ENCODE measurements at regions not wholly inside any gene's neighbourhood (a gene's known extent, or its start where the extent isn't known, plus 50 kb on each side); places are given as distances from the start of the nearest gene placed in this dataset.

- no peaks in the 10 kb centered on the region for H3K79me2 ChIP-seq (ENCODE audit: control insufficient read depth, insufficient read depth, low read length)
- H4K20me1 ChIP-seq (ENCODE audit: control insufficient read depth, extremely low read depth, insufficient read depth, low read length) = no peaks in the 10 kb centered on the region
- DNase-seq (ENCODE audit: low read depth in 2 of 2) = no peak
- no peak overlapping the region for H3K27ac ChIP-seq (ENCODE audit: insufficient read depth, low read length)
- H3K4me1 ChIP-seq (ENCODE audit: control insufficient read depth, extremely low read depth, insufficient read depth, low read length) = no peaks in the 10 kb centered on the region
- H3K9ac ChIP-seq (ENCODE audit: insufficient read depth, low read length) = no peak overlapping the region
- TF ChIP-seq EZH2 (IDR thresholded peaks at IDR 0.05; ENCODE audit: low read length, missing control alignments) = no peak
- TF ChIP-seq CTCF (conservative IDR thresholded peaks at IDR 0.05 in 1 of 2, IDR thresholded peaks at IDR 0.05 in 1 of 2; ENCODE audit: low read depth in 1 of 2, low read length in 2 of 2) = no peak
- no peaks in the 10 kb centered on the region for H3K27me3 ChIP-seq (ENCODE audit: control insufficient read depth, insufficient read depth, low read length)
- H3K4me2 ChIP-seq (ENCODE audit: extremely low read depth, insufficient read depth, low read length) = no peak overlapping the region
- H3K9me3 ChIP-seq (ENCODE audit: control insufficient read depth, insufficient read depth, low read depth, low read length) = no peaks in the 10 kb centered on the region
- no peak overlapping the region for H2AFZ ChIP-seq (ENCODE audit: low read length)
- H3K36me3 ChIP-seq (ENCODE audit: control insufficient read depth, insufficient read depth, low read length) = no peaks in the 10 kb centered on the region
- H3K4me3 ChIP-seq (replicated peaks in 1 of 4; ENCODE audit: control extremely low read depth in 1 of 4, insufficient read depth in 1 of 4, low read depth in 3 of 4, low read length in 4 of 4) = no peak overlapping the region
Observed at GRCh38 chr4:35364321-35364870, 879.9 kb downstream of the ARAP2 start.

- H3K4me2 ChIP-seq (ENCODE audit: extremely low read depth, insufficient read depth, low read length) = no peak overlapping the region
- no peak overlapping the region for H3K4me3 ChIP-seq (replicated peaks in 1 of 4; ENCODE audit: control extremely low read depth in 1 of 4, insufficient read depth in 1 of 4, low read depth in 3 of 4, low read length in 4 of 4)
- no peak overlapping the region for H3K9ac ChIP-seq (ENCODE audit: insufficient read depth, low read length)
- no peak overlapping the region for H2AFZ ChIP-seq (ENCODE audit: low read length)
- TF ChIP-seq CTCF (conservative IDR thresholded peaks at IDR 0.05 in 1 of 2, IDR thresholded peaks at IDR 0.05 in 1 of 2; ENCODE audit: low read depth in 1 of 2, low read length in 2 of 2) = no peak
- TF ChIP-seq EZH2 (IDR thresholded peaks at IDR 0.05; ENCODE audit: low read length, missing control alignments) = no peak
- no peak for DNase-seq (ENCODE audit: low read depth in 2 of 2)
- H3K79me2 ChIP-seq (ENCODE audit: control insufficient read depth, insufficient read depth, low read length) = no peaks in the 10 kb centered on the region
- no peaks in the 10 kb centered on the region for H3K27me3 ChIP-seq (ENCODE audit: control insufficient read depth, insufficient read depth, low read length)
- H4K20me1 ChIP-seq (ENCODE audit: control insufficient read depth, extremely low read depth, insufficient read depth, low read length) = no peaks in the 10 kb centered on the region
- no peak overlapping the region for H3K27ac ChIP-seq (ENCODE audit: insufficient read depth, low read length)
- H3K9me3 ChIP-seq (ENCODE audit: control insufficient read depth, insufficient read depth, low read depth, low read length) = no peaks in the 10 kb centered on the region
- no peaks in the 10 kb centered on the region for H3K4me1 ChIP-seq (ENCODE audit: control insufficient read depth, extremely low read depth, insufficient read depth, low read length)
- H3K36me3 ChIP-seq (ENCODE audit: control insufficient read depth, insufficient read depth, low read length) = no peaks in the 10 kb centered on the region
Observed at GRCh38 chr4:35365186-35365585, 879.1 kb downstream of the ARAP2 start.

- Histone ChIP-seq H3K9me3 (ENCODE audit: control insufficient read depth, insufficient read depth, low read depth, low read length) (no peaks in the 10 kb centered on the region), H2AFZ (ENCODE audit: low read length) (no peak overlapping the region), H3K4me1 (ENCODE audit: control insufficient read depth, extremely low read depth, insufficient read depth, low read length) (no peaks in the 10 kb centered on the region), H3K9ac (ENCODE audit: insufficient read depth, low read length) (no peak overlapping the region), H3K4me3 (replicated peaks in 1 of 4; ENCODE audit: control extremely low read depth in 1 of 4, insufficient read depth in 1 of 4, low read depth in 3 of 4, low read length in 4 of 4) (no peak overlapping the region), H4K20me1 (ENCODE audit: control insufficient read depth, extremely low read depth, insufficient read depth, low read length) (no peaks in the 10 kb centered on the region), H3K79me2 (ENCODE audit: control insufficient read depth, insufficient read depth, low read length) (no peaks in the 10 kb centered on the region), H3K36me3 (ENCODE audit: control insufficient read depth, insufficient read depth, low read length) (no peaks in the 10 kb centered on the region), H3K4me2 (ENCODE audit: extremely low read depth, insufficient read depth, low read length) (no peak overlapping the region), H3K27ac (ENCODE audit: insufficient read depth, low read length) (no peak overlapping the region), H3K27me3 (ENCODE audit: control insufficient read depth, insufficient read depth, low read length) (no peaks in the 10 kb centered on the region)
- TF ChIP-seq EZH2 (IDR thresholded peaks at IDR 0.05; ENCODE audit: low read length, missing control alignments) = no peak
- no peak for TF ChIP-seq CTCF (conservative IDR thresholded peaks at IDR 0.05 in 1 of 2, IDR thresholded peaks at IDR 0.05 in 1 of 2; ENCODE audit: low read depth in 1 of 2, low read length in 2 of 2)
- DNase-seq (ENCODE audit: low read depth in 2 of 2) = no peak
Observed at GRCh38 chr4:35399912-35400311, 844.4 kb downstream of the ARAP2 start.

Data from fibroblast of lung (primary cell).